GM23338 (cell line): ENCODE measurements at regions not wholly inside any gene's neighbourhood (a gene's known extent, or its start where the extent isn't known, plus 50 kb on each side); places are given as distances from the start of the nearest gene placed in this dataset.

Source experiments
- ATAC-seq: fragments of 200-7000 bp; cut with Tn5 transposase; 3 replicates; pipeline ENCODE4 v1.9.1; 2020
- DNase-seq: peaks from one replicate; pipeline ENCODE4 v3.0.0-alpha.2; 2015; ENCODE audit warnings: low spot score
- H2AFZ ChIP-seq: fragments of 200-600 bp; sonication (generic); 2 replicates; pipeline ENCODE4 v1.8.0; 2016; ENCODE audit warnings: antibody characterized with exemption, mild to moderate bottlenecking, moderate library complexity
- H3F3A ChIP-seq: fragments of 200-600 bp; sonication (generic); replicated peaks from 2 replicates; pipeline ENCODE4 v1.8.0; 2017; ENCODE audit warnings: antibody characterized with exemption, mixed run types, low read depth
- H3K27ac ChIP-seq: fragments of 200-600 bp; sonication (generic); 2 replicates; pipeline ENCODE4 v1.6.1; 2016; ENCODE audit warnings: low read depth
- H3K27me3 ChIP-seq: fragments of 200-600 bp; sonication (generic); 2 replicates; pipeline ENCODE4 v1.8.0; 2016; ENCODE audit warnings: mild to moderate bottlenecking, mixed run types, moderate library complexity; ENCODE audit not compliant: insufficient read depth
- H3K36me3 ChIP-seq: fragments of 200-600 bp; sonication (generic); 2 replicates; pipeline ENCODE4 v1.8.0; 2016; ENCODE audit warnings: mild to moderate bottlenecking; ENCODE audit not compliant: insufficient read depth
- H3K4me1 ChIP-seq: fragments of 200-600 bp; sonication (generic); 2 replicates; pipeline ENCODE4 v1.8.0; 2016; ENCODE audit warnings: mild to moderate bottlenecking, moderate library complexity; ENCODE audit not compliant: insufficient read depth
- H3K4me2 ChIP-seq: fragments of 200-600 bp; sonication (generic); 2 replicates; pipeline ENCODE4 v1.7.1; 2017; ENCODE audit warnings: mixed run types
- H3K4me3 ChIP-seq: fragments of 200-600 bp; sonication (generic); 2 replicates; pipeline ENCODE4 v1.6.1; 2016; ENCODE audit warnings: mixed run types
- H3K79me2 ChIP-seq: fragments of 200-600 bp; sonication (generic); replicated peaks from 2 replicates; pipeline ENCODE4 v1.8.0; 2017; ENCODE audit warnings: mild to moderate bottlenecking; ENCODE audit not compliant: insufficient read depth
- H3K9me2 ChIP-seq: fragments of 200-600 bp; sonication (generic); 2 replicates; pipeline ENCODE4 v1.8.0; 2017; ENCODE audit not compliant: insufficient read depth
- H4K20me1 ChIP-seq: fragments of 200-600 bp; sonication (generic); replicated peaks from 2 replicates; pipeline ENCODE4 v1.8.0; 2017; ENCODE audit warnings: mild to moderate bottlenecking; ENCODE audit not compliant: insufficient read depth
- H3K27ac Mint-ChIP-seq: 2 replicates; pipeline ENCODE4 v1.8.0; 2020; ENCODE audit warnings: inconsistent platforms, mild to moderate bottlenecking, moderate library complexity, mixed read lengths
- H3K27me3 Mint-ChIP-seq: 3 replicates; pipeline ENCODE4 v1.8.0; 2022; ENCODE audit warnings: low read depth, mild to moderate bottlenecking, moderate library complexity, mixed read lengths, inconsistent platforms; ENCODE audit not compliant: insufficient read depth, poor library complexity
- H3K36me3 Mint-ChIP-seq: 3 replicates; pipeline ENCODE4 v1.8.0; 2021; ENCODE audit warnings: low read depth, mild to moderate bottlenecking, inconsistent platforms, moderate library complexity, mixed read lengths
- H3K4me1 Mint-ChIP-seq: 3 replicates; pipeline ENCODE4 v1.8.0; 2020; ENCODE audit warnings: mild to moderate bottlenecking, inconsistent platforms, mixed read lengths
- H3K4me3 Mint-ChIP-seq: 3 replicates; pipeline ENCODE4 v1.8.0; 2021; ENCODE audit warnings: moderate library complexity, mild to moderate bottlenecking, inconsistent platforms, mixed read lengths
- H3K9me3 Mint-ChIP-seq: 3 replicates; pipeline ENCODE4 v1.8.0; 2020; ENCODE audit warnings: moderate library complexity, mild to moderate bottlenecking, inconsistent platforms, mixed read lengths
- CREB1 ChIP-seq: fragments of 250-450 bp; sonication (Bioruptor Pico); IDR thresholded peaks from 2 replicates; pipeline ENCODE4 v1.5.0; 2020; ENCODE audit warnings: low read depth, mild to moderate bottlenecking, moderate library complexity
- EZH2 ChIP-seq: fragments of 200-600 bp; sonication (generic); IDR thresholded peaks from one replicate; pipeline ENCODE4 v1.8.0; 2017; ENCODE audit warnings: antibody characterized with exemption, mild to moderate bottlenecking, low read depth; ENCODE audit not compliant: unreplicated experiment
- EZH2phosphoT487 ChIP-seq: fragments of 200-600 bp; sonication (generic); IDR thresholded peaks from one replicate; pipeline ENCODE4 v1.8.1; 2018; ENCODE audit warnings: antibody characterized with exemption; ENCODE audit not compliant: unreplicated experiment
- JUNB ChIP-seq: IDR thresholded peaks from one replicate; pipeline ENCODE4 v1.6.1; 2016; ENCODE audit warnings: antibody characterized with exemption; ENCODE audit not compliant: unreplicated experiment
- NANOG ChIP-seq: IDR thresholded peaks from 2 replicates; pipeline ENCODE4 v1.6.1; 2016; ENCODE audit warnings: antibody characterized with exemption, borderline replicate concordance
- POLR2AphosphoS5 ChIP-seq: IDR thresholded peaks from 2 replicates; pipeline ENCODE4 v1.6.1; 2016; ENCODE audit warnings: antibody characterized with exemption, low read depth
- STAT1 ChIP-seq: IDR thresholded peaks from one replicate; pipeline ENCODE4 v1.6.1; 2016; ENCODE audit warnings: antibody characterized with exemption; ENCODE audit not compliant: unreplicated experiment
- ZNF114 ChIP-seq: fragments of 250-450 bp; sonication (Bioruptor Pico); IDR thresholded peaks from 2 replicates; pipeline ENCODE4 v1.5.0; 2020; ENCODE audit warnings: mild to moderate bottlenecking, moderate library complexity
- ZNF331 ChIP-seq: fragments of 250-450 bp; sonication (Bioruptor Pico); IDR thresholded peaks from 2 replicates; pipeline ENCODE4 v1.5.0; 2020; ENCODE audit warnings: low read depth, mild to moderate bottlenecking, moderate library complexity
- TF ChIP-seq, protein P1 (sequence below): IDR thresholded peaks from one replicate; pipeline ENCODE4 v1.6.1; 2018; ENCODE audit warnings: antibody characterized with exemption; ENCODE audit not compliant: unreplicated experiment
- TF ChIP-seq, protein P2 (sequence below): IDR thresholded peaks from 2 replicates; pipeline ENCODE4 v1.6.1; 2016; ENCODE audit warnings: antibody characterized with exemption
- TF ChIP-seq, protein P3 (sequence below), 2 experiments: fragments of 200-600 bp in 1 of 2; sonication (generic) in 1 of 2; conservative IDR thresholded peaks; 2 replicates each; pipeline versions ENCODE4 v1.5.1 to v1.6.1; 2016 to 2017; ENCODE audit warnings: antibody characterized with exemption in 2 of 2, low read depth in 2 of 2, mild to moderate bottlenecking in 2 of 2, moderate library complexity in 1 of 2

DNA sequence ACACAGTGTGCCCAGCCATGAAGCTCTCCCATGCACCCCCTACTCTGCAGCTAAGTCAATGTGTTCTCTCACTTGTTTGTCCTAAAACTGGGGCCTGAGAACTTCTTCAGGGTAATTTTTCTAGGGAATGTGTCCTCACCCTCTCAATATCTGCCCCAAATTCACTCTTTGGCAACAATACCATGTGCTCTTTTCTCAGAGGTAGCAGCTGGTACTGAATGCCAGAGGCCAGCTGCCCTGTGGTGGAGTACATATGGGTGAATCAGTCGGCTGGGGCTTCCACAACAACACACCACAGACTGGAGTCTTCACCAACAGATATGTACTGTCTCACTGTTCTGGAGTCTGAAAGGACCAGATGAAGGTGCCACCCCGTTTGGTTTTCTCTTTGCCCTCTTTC is 97.7 kb upstream of the TOP3B start (continued):
- TF ChIP-seq, protein P1, sequence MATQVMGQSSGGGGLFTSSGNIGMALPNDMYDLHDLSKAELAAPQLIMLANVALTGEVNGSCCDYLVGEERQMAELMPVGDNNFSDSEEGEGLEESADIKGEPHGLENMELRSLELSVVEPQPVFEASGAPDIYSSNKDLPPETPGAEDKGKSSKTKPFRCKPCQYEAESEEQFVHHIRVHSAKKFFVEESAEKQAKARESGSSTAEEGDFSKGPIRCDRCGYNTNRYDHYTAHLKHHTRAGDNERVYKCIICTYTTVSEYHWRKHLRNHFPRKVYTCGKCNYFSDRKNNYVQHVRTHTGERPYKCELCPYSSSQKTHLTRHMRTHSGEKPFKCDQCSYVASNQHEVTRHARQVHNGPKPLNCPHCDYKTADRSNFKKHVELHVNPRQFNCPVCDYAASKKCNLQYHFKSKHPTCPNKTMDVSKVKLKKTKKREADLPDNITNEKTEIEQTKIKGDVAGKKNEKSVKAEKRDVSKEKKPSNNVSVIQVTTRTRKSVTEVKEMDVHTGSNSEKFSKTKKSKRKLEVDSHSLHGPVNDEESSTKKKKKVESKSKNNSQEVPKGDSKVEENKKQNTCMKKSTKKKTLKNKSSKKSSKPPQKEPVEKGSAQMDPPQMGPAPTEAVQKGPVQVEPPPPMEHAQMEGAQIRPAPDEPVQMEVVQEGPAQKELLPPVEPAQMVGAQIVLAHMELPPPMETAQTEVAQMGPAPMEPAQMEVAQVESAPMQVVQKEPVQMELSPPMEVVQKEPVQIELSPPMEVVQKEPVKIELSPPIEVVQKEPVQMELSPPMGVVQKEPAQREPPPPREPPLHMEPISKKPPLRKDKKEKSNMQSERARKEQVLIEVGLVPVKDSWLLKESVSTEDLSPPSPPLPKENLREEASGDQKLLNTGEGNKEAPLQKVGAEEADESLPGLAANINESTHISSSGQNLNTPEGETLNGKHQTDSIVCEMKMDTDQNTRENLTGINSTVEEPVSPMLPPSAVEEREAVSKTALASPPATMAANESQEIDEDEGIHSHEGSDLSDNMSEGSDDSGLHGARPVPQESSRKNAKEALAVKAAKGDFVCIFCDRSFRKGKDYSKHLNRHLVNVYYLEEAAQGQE = no peak
- TF ChIP-seq STAT1 = no peak
- no peak for TF ChIP-seq NANOG
- TF ChIP-seq EZH2phosphoT487 = no peak
- TF ChIP-seq POLR2AphosphoS5 = no peak
- TF ChIP-seq ZNF114 (CRISPR knock-in tag) = no peak
- TF ChIP-seq CREB1 (CRISPR knock-in tag) = no peak

DNA sequence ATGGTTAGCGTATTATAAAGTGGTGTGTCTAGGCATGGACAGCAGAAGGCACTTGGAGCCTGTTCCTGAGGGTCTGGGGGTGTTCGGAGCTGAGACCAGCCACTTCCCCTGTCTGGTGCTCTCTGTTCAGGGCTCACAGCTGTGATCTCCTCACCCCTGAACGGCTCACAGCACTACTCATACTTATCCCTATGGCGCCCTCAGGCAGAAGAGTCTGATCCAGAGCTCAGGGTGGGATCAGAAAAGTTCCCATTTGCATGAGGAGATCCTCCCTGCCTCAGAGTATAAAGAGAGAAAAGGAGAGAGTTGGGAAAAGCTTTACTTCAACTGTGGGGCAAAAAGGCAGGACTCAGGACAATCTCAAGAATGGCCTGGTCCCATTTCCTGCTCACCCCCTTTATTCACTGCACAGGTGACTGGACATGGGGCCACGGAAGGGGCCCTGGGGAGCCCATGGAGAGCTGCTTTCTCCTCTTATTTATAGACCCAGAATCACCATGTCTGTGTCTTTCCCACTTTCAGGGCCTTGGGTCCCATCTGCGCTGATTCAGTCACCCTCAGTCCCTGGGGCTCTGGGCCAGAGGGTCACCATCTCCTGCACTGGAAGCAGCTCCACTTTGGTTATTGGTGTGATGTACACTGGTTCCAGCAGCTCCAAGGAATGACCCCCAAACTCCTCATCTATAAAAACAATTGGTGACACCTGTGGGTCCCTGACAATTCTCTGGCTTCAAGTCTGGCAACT is 97.0 kb upstream of the TOP3B start:
- Histone ChIP-seq H3K4me3 (no peak overlapping the region), H3K36me3 (no peaks in the 10 kb centered on the region), H3F3A (no peaks in the 10 kb centered on the region), H3K9me2 (no peaks in the 10 kb centered on the region), H3K79me2 (no peaks in the 10 kb centered on the region), H3K4me2 (no peak overlapping the region), H3K4me1 (no peaks in the 10 kb centered on the region), H3K27ac (no peak overlapping the region), H3K27me3 (peaks cover 100% of the 10 kb centered on the region), H4K20me1 (no peaks in the 10 kb centered on the region; the same call in 1 of the 2 replicates), H2AFZ (no peak overlapping the region)
- Mint-ChIP-seq H3K9me3 (no peaks in the 10 kb centered on the region), H3K36me3 (no peaks in the 10 kb centered on the region), H3K4me3 (no peak overlapping the region), H3K27ac (no peak overlapping the region), H3K27me3 (peaks cover 99% of the 10 kb centered on the region), H3K4me1 (no peaks in the 10 kb centered on the region)
- ATAC-seq (peak; percentile 44; the same call in 1 of the 3 replicates), DNase-seq (no peak)
- TF ChIP-seq EZH2 = no peak

DNA sequence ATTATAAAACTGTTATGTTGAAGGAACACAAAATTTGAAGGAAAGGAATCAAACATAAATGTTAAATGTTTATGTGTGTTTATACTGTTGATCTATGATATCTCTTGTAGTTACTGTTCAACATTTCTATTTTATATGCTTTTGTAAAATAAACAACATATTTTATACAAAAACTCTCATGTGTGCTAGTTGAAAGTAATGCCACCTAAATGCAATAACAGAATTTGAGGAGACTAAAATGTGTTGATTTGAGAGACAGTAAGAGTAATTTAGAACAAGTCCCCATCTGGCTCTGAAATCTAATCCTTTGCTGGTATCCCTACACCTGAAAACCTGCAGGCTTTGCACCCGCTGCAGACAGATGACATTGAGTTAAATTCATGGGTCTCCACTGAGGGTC is 95.7 kb upstream of the TOP3B start:
- Histone ChIP-seq H3K27ac (no peak overlapping the region), H3K4me2 (no peak overlapping the region), H3K9me2 (no peaks in the 10 kb centered on the region), H3K27me3 (peaks cover 100% of the 10 kb centered on the region), H3K4me3 (no peak overlapping the region), H3F3A (no peaks in the 10 kb centered on the region), H2AFZ (no peak overlapping the region), H4K20me1 (no peaks in the 10 kb centered on the region; the same call in 1 of the 2 replicates), H3K36me3 (no peaks in the 10 kb centered on the region), H3K79me2 (no peaks in the 10 kb centered on the region), H3K4me1 (no peaks in the 10 kb centered on the region)
- H3K36me3 Mint-ChIP-seq = no peaks in the 10 kb centered on the region
- no peaks in the 10 kb centered on the region for H3K4me1 Mint-ChIP-seq
- DNase-seq (no peak), ATAC-seq (no peak)
- H3K4me3 Mint-ChIP-seq = no peak overlapping the region
- H3K27ac Mint-ChIP-seq = no peak overlapping the region
- no peaks in the 10 kb centered on the region for H3K9me3 Mint-ChIP-seq
- H3K27me3 Mint-ChIP-seq = peaks cover 98% of the 10 kb centered on the region
- TF ChIP-seq EZH2phosphoT487 (no peak), ZNF331 (CRISPR knock-in tag) (no peak), JUNB (no peak), POLR2AphosphoS5 (no peak)
- TF ChIP-seq, protein P1 = no peak
- TF ChIP-seq, protein P2, sequence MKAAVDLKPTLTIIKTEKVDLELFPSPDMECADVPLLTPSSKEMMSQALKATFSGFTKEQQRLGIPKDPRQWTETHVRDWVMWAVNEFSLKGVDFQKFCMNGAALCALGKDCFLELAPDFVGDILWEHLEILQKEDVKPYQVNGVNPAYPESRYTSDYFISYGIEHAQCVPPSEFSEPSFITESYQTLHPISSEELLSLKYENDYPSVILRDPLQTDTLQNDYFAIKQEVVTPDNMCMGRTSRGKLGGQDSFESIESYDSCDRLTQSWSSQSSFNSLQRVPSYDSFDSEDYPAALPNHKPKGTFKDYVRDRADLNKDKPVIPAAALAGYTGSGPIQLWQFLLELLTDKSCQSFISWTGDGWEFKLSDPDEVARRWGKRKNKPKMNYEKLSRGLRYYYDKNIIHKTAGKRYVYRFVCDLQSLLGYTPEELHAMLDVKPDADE = no peak
- TF ChIP-seq, protein P3, sequence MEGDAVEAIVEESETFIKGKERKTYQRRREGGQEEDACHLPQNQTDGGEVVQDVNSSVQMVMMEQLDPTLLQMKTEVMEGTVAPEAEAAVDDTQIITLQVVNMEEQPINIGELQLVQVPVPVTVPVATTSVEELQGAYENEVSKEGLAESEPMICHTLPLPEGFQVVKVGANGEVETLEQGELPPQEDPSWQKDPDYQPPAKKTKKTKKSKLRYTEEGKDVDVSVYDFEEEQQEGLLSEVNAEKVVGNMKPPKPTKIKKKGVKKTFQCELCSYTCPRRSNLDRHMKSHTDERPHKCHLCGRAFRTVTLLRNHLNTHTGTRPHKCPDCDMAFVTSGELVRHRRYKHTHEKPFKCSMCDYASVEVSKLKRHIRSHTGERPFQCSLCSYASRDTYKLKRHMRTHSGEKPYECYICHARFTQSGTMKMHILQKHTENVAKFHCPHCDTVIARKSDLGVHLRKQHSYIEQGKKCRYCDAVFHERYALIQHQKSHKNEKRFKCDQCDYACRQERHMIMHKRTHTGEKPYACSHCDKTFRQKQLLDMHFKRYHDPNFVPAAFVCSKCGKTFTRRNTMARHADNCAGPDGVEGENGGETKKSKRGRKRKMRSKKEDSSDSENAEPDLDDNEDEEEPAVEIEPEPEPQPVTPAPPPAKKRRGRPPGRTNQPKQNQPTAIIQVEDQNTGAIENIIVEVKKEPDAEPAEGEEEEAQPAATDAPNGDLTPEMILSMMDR (conservative IDR thresholded peaks at IDR 0.05; ENCODE audit: low read depth in 2 of 2) = no peak
